ENCODE measurements at regions not wholly inside any gene's neighbourhood (a gene's known extent, or its start where the extent isn't known, plus 50 kb on each side); places are given as distances from the start of the nearest gene placed in this dataset.
"Not testable (repeated sequence)": the region's sequence is repeated elsewhere in the genome, so short reads cannot be mapped to it uniquely, and the experiment has no call there.

- DNase-seq = not testable (repeated sequence)
Measured at GRCh38 chr15:84094720-84095119, 140.9 kb upstream of the GOLGA6L4 start.

GRCh38 chr15:84097053-84097452 lies 138.5 kb upstream of the GOLGA6L4 start:
- DNase-seq = not testable (repeated sequence)

GRCh38 chr15:84098604-84099003 lies 137.0 kb upstream of the GOLGA6L4 start:
- no peak for DNase-seq

- no peak for DNase-seq
Measured at GRCh38 chr15:84099181-84099580, 136.4 kb upstream of the GOLGA6L4 start.

- no peak for DNase-seq
Measured at GRCh38 chr15:84103345-84103744, 132.2 kb upstream of the GOLGA6L4 start.

GRCh38 chr15:84104853-84105252 lies 130.7 kb upstream of the GOLGA6L4 start:
- DNase-seq = no peak

GRCh38 chr15:84108728-84109127 lies 126.8 kb upstream of the GOLGA6L4 start:
- no peak for DNase-seq

- no peak for DNase-seq
Measured at GRCh38 chr15:84111575-84111974, 124.0 kb upstream of the GOLGA6L4 start.

GRCh38 chr15:84112025-84112424 lies 123.5 kb upstream of the GOLGA6L4 start:
- no peak for DNase-seq

- no peak for DNase-seq
Measured at GRCh38 chr15:84113919-84114318, 121.7 kb upstream of the GOLGA6L4 start.

- not testable (repeated sequence) for DNase-seq
Measured at GRCh38 chr15:84114680-84115079, 120.9 kb upstream of the GOLGA6L4 start.

GRCh38 chr15:84119351-84119750 lies 116.2 kb upstream of the GOLGA6L4 start:
- DNase-seq = not testable (repeated sequence)

GRCh38 chr15:84120903-84121302 lies 114.7 kb upstream of the GOLGA6L4 start:
- not testable (repeated sequence) for DNase-seq

- not testable (repeated sequence) for DNase-seq
Measured at GRCh38 chr15:84128706-84129105, 106.9 kb upstream of the GOLGA6L4 start.

GRCh38 chr15:84130098-84130831 lies 105.3 kb upstream of the GOLGA6L4 start:
- DNase-seq = not testable (repeated sequence)

- not testable (repeated sequence) for DNase-seq
Measured at GRCh38 chr15:84135931-84136456, 99.6 kb upstream of the GOLGA6L4 start.

- DNase-seq = peak; percentile 34
Measured at GRCh38 chr15:84142888-84143337, 92.7 kb upstream of the GOLGA6L4 start.

GRCh38 chr15:84143753-84144314 lies 91.7 kb upstream of the GOLGA6L4 start:
- DNase-seq = no peak

GRCh38 chr15:84144946-84145345 lies 90.6 kb upstream of the GOLGA6L4 start:
- not testable (repeated sequence) for DNase-seq

GRCh38 chr15:84146299-84146698 lies 89.3 kb upstream of the GOLGA6L4 start:
- DNase-seq = not testable (repeated sequence)

GRCh38 chr15:84147307-84147706 lies 88.3 kb upstream of the GOLGA6L4 start:
- not testable (repeated sequence) for DNase-seq

- DNase-seq = no peak
Measured at GRCh38 chr15:84151205-84151931, 84.2 kb upstream of the GOLGA6L4 start.

GRCh38 chr15:84152381-84152979 lies 83.1 kb upstream of the GOLGA6L4 start:
- DNase-seq = not testable (repeated sequence)
